GM19467 (cell line): ENCODE measurements at regions not wholly inside any gene's neighbourhood (a gene's known extent, or its start where the extent isn't known, plus 50 kb on each side); places are given as distances from the start of the nearest gene placed in this dataset.

Source experiments
- ATAC-seq: cut with Tn5 transposase; IDR thresholded peaks from one replicate; pipeline ENCODE4 v1.9.1; 2021; ENCODE audit warnings: mild to moderate bottlenecking, moderate library complexity; ENCODE audit not compliant: unreplicated experiment

DNA sequence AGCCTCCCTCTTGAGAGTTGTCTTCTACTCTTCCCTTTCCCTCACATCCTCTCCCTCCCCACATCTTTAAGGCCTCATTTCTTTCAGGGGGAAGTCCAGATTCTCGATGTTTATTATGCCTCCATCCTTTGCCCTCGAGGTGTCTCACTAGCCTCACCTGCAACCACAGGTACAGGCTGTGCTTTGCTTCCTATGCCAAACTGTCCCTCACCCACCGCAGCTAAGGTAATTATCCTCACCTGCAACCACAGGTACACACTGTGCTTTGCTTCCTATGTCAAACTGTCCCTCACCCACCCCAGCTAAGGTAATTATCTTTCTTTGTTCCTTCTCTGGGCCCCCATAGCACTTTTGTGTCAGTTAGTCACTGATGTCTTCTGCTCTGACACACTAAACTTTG is 328.1 kb upstream of the SNX7 start:
- ATAC-seq = no peak

DNA sequence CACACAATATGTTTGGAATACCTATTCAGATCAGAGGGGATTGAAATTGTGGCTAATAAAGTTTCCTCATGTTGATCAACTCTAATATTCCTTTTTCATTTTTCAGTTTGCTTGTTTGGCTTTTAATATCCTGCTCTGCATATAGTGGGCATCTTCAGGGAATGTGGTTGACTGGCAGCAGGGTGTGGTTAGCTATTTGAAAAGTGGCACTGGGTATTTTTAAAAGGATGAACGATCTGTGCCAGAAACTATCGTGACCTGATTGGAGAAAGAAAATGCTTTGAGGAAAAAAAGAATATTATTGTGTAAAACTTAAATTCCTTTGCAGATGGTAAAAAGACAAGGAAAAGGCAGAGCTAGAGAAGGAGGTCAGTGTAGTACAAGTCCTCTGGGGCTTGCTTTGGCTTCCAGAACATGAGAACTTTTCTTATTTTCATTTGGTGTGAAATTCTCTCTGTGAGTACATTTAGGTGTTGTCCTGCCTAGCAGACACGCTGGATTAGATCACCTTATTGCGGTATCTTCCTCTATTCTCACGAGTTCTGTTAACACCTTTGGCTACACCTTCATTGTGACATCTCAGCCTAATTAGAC is 329.7 kb upstream of the SNX7 start:
- no peak for ATAC-seq

DNA sequence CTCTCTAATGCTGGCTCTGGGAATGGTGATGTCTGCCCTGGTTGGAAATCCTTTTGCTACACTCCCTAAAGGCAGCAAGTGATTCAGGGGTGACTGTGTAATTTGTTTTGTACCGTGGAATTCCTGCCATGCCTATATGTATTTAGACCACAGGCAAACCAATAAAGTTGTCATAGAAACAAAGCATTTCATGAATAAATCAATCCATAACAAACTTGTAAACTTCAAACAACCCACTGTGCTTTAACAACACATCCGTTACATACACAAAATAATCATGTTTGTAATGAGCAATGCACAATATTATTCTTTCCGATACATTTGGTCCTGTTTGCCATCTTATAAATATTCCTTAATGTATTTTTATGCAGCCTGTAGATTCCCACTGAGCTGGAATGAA is 330.3 kb upstream of the SNX7 start:
- ATAC-seq = no peak

DNA sequence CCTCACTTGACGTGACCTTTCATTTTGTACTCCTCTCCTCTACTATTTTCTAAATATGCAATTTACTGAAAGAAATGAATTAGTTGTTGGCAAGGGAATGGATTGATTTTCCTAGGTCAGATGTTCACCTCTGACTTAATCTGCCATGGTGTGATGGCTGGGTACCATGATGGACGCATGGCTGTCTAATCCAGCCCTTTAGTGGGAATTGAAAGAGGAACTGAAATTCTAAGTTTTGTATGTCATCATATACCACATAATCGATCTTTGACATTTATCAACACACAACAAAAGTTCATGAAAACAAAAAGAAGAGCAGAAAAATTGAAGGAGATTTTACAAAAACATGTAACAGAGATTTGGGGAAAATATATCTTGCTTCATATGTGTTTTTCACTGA is 331.3 kb upstream of the SNX7 start:
- no peak for ATAC-seq

DNA sequence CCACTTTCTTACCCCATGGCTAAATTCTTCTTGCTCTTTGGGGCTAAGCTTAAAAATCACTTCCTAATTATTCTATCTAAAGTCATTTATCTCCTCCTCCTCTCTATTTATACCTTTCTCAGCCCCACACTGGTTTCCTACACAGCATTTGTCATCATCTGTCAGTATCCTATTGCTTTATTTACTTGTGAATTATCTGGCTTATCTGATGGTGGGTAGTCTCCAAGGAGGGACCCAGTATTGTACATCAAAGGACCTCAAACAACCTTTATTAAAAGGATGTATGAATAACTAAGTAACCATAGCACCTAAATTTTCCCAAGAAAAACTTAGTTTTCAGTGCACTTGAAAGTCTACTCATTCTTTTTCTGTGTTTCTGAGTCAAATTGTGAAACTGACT is 332.7 kb upstream of the SNX7 start:
- no peak for ATAC-seq

DNA sequence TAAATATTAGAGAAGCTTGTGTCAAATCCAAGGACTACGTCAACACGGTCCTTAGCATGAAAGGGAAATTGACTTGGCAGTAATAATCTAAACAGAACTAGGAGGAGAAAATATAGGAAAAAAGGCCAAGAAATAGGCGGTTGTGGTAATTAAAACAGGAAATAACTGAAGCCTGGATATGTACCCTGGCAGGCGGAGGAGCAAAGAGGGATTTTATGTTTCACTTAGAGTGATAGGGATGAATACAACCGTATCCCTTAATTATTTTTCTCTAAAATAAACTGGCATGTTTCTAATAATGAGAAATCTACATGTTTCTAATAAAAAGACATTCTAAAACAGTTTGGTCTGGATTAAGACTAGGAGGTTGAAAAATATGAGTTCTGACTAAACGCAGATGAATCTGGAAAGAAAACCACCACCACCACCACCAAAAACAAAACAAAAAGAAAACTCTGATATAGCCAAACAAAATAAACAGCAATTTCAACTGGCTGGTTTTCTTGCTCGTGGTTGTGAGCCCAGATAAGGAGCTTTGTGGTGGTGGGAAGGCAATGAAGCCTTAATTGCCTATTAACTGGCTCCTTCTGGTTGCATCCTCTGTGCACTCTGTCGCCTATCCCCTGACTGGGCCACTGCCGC is 334.2 kb upstream of the SNX7 start:
- ATAC-seq = no peak

DNA sequence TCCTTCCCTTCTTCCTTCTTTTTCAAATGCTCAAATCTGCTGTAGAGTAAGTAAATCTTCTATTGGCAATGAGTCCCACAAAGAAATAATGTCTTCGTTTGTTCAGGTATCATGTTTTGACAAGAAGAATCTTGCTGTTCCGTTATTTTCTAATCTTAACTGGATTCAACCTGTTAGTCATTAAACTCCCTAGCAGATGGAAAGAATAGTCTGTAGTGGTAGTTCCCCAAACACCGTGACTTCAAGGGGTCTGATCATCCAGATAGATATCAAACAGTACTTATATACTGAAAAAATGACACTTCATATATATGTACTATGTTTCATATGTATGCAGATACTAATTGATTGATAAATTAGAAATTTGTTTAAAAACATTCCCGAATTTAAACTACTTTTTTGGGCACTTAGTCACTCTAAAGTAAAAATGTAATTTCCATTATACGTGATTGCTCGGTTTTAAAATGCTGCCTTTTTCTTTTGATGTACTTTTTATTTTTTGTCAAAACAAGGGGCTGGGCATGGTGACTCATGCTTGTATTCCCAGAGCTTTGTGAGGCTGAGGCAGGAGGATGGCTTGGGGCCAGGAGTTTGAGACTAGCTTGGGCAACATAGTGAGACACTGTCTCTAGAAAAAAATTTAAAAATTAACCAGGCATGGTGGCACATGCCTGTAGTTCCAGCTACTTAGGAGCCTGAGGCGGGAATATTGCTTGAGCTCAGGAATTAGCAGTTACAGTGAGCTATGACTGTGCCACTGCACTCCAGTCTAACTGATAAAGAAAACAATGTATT is 335.7 kb upstream of the SNX7 start:
- ATAC-seq = no peak

DNA sequence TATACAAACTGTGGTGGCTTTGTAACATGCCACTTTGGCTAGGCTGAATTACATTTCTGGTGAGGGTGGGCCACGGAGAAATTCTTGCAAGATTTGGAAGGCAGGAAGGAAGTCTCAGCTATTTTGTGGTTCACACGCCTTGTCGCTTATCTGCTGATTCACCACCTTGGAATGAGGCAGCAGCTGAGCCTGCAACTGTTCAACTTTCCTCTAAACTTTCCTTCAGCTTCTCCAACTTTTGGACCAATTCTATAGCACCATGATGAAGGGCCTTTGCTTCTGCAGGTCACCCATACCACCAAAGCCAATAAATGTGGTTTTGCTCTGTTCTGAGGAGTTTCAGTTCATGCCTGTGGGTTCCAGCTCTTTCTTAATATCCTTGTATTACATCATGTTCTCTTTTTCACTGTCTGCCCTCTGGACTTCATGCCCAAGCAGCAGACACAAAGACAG is 337.6 kb upstream of the SNX7 start:
- ATAC-seq = no peak

DNA sequence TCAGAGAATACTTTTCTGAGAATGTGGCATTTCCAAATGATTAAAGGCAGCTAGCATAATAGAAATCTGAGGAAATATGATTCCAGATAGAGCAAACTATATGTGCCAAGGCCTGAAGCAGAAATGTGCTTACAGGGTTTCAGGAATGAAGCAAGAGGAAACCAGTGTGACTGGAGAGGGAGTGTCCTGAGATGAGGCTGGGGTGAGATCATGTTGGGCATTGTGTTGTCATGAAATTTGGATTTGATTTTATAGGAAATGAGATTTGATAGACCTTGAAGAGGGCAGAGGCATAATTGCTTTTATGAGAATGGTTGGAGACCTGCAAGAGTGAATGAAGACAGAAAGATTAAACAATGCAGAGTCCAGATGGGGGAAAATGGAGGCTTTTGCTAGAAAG is 338.1 kb upstream of the SNX7 start:
- ATAC-seq = no peak

DNA sequence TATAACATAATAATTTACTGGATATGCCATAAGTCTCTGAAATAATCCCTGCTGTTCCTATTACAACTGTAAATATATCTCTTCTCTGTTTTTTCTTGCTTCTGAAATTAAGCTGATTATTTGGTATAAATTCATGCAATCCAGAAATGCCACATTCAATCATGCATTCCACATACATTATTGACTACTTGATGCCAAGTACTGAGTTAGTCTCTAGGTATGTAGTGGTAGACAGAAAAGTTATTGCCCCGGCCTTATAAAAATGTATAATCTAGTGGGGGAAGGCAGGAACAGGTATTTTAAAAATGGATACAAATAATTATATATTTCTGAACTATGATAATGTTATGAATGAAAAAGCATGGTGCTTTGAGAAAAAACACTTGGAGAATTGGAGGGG is 338.6 kb upstream of the SNX7 start:
- ATAC-seq = no peak

DNA sequence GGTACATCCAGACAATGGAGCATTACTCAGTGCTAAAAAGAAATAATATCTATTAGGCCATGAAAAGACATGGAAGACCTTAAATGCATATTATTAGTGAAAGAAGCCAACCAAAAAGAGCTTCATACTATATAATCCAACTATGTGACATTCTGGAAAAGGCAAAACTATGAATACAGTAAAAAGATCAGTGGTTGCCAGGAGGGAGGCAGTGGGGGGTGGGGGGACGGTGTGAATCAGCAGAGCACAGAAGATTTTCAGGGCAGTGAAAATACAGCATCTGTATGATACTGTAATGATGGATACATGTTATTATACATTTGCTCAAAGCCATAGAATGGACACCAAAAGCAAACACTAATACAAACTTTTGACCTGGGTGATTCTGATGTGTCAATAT is 339.4 kb upstream of the SNX7 start:
- ATAC-seq = no peak

DNA sequence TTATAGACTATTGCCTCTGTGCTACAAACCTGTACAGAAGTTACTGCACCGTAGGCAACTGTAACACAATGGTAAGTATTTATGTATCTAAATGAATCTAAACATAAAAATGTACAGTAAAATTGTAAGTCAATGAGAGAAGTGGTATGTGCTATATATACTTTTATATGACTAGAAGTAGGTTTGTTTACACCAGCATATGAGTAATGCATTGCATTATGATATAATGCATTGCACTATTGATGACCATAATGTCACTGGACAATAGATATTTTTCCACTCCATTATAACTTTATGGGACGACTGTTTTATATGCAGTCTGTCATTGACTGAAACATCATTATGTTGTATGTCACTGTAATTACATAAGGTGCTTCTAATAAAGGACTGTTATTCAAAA is 340.3 kb upstream of the SNX7 start:
- ATAC-seq = no peak

DNA sequence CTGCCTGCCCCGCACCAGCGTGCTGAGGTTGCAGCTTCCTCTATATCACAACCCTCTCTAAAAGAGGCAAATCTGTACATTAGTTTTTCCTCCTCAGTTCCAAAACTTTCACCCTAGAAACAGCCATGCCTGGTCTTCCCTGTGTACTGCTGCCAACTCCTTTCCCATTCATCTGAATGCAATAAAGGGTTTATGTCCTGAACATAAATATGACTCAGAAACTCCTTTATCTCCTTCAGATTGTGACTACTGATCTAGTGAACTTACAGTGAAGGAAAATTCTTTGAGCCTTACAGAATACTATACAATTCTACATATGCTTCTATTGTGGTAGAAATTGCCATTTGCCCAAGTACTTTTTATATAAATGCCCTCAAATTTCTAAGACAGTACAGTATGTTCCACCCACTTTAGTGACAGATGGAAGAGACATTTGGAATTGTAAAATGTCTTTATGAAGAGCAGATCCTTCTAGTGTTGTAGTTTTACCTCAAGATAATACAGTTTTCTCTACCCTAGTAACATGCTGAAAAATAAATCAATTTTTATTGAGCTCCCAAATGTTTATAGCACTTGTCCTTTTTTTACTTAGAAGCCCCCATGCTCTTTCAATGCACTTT is 345.1 kb upstream of the SNX7 start:
- ATAC-seq = no peak

DNA sequence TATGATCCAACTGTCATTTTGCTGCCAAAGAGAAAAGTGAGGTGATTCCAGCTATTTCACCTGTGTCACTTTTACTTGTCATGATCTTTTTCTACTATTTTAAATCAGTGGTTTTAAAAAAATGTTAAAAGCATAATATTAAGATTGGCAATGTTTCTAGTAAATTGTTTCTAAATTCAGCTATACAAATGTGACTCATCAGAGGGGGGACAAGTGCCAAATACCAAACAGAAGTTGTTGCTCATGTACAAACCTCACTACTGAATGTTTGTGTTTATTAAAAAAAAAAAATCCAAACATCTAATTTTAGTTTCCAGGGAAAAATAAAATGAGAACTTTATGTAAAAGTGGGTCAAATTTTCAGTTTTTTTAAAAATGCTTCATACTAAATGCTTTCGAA is 346.2 kb upstream of the SNX7 start:
- no peak for ATAC-seq

DNA sequence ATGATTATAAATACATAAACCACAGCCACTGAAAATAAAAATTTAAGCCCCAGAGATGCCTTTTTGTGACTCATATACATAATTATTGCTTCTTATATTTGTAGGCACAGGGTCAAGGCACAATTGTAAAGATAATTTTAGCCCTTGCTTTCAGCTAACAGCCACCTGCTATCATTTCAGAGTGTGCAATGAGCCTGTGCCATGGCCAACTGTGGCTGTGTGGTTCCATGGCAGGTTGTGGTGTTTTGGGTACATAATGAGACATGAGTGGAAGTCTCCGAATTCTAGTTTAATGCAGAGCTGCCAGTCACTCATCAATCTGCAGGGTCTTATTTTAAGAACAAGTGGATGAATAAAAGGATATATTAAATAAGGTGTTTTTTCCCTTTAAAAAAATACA is 346.9 kb upstream of the SNX7 start:
- no peak for ATAC-seq

DNA sequence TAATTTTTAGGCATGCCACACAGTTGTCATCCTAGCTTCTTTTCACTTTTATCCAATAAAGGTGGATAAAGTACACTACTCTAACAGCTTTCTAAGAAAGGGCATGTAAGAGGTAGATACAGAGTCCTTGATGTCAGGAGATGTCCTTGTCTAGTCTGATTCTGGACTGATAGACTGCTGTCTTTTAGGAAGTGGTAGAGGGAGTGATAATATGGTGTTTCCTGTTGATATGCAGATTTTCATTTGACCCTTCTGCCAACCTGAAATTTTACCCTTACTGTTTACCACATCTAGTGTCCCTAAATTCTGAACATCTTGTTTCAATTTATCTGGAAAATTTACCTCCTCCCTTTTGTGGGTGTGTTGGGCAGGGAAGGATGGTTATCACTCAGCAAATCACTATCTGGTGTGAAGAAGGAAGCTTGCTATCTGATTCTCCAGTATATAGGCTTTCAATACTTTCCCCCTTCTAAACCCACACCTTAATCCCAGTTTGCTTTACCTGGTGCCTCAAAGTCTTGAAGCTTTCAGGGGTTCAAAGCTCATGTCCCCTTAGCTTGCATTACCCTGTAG is 354.9 kb upstream of the SNX7 start:
- no peak for ATAC-seq

DNA sequence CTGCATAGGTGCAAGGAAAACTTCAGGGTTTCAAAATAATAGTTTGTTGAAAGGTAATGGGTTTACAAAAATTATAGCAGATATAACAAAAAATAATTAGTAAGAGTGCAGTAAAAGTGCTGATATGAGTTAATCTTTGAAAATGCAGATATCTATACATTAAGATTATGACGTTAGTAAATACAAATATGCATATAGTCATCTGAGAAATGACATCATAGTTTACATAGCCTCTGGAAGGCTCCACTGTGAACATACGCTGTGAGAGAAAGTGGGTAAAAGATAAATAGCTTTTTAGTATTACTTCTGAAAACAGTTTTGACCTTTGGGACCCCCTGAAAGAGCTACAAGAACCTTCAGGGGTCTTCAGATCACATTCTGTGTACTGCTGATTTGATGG is 356.2 kb upstream of the SNX7 start:
- no peak for ATAC-seq

DNA sequence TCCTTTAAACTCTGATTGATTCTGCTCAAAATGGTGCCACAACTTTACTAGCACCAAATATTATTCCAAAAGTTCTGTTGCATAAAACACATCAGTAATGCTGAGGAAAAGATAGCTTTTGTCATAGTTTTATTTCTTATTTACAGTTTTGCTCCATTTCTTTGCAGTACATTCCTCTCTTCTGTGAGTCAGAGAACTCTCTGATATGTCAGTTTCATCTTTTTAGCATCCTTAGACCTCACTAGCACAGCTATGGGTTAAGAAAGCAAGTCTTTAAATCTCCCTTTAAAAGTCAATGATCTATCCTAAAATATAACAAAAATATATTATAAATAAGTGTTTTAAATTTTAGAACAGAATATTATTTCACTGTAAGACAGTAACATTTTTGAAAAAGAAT is 356.6 kb upstream of the SNX7 start:
- no peak for ATAC-seq

DNA sequence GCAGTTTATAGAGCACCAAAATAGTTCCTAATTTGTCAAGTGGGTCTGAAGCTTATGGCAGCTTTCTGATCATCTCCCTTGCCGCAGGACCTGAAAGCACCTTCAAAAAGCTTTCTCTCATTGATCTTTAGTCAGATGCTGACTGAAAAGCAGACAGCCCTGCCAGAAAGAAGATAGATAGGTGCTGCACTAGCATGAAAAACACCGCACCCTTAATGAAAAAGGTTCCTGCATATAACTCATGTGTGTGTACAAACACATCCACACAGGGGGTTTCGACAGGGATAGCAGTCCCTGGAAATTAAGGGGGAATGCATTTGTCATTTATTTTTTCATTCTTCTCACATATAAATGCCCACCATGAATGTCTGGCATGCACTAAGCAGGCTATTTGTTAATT is 361.7 kb upstream of the SNX7 start:
- no peak for ATAC-seq

DNA sequence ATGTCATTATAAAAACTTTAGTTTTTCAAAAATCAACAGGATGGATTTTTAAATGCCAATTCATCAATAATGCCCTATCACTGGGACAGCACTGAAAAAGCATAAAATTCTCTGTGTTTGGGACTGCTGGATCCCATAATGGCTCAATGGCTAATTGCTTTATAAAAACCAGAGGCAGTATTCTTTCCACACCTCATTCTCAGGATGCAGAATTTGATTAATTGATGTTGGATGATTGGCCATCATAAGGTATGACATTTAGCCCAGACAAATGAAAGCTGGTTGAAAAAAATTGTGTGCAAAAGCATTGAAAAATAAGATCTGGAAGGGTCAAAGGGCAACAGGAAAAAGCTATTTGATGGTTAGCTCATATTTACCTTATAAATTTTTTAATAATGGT is 362.2 kb upstream of the SNX7 start:
- ATAC-seq = no peak

DNA sequence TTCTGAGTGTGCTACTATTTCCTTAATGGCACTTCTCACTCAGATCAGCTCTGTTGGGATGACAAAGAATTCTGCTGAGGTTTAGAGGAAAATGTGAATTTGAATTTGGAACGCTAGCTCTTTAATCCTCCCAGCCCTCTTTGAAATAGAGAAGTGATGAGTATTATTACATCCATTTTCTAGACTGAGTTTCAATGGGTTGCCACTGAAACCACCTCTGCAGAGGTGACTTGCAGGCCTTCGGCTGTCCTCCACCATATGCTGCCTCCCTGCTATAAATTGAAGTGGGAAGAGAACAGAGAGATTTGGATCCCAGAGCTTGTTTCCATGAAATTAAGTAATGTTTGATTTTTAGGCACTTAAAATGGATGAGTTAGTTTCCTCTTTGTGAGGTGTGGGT is 363.2 kb upstream of the SNX7 start:
- no peak for ATAC-seq

DNA sequence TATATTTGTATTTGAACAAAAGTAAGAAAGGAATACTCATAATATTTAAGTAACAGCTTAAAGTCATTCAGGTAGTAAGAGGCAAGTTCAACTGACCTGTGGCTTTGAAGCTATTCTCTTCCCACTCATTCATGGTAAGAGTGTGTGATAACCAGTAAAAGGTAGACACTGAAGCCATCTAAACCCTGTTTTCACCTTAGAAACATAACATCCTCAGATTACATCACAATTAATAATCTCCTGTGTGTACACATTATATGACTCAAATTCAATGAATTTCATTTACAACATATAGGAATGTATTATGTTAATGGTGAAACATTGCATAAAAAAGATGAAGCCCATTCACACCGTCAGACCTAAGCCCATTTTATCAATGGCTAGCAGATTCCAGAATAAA is 364.8 kb upstream of the SNX7 start:
- ATAC-seq = no peak
